Heart right ventricle (tissue), 16 donors: ENCODE measurements at regions not wholly inside any gene's neighbourhood (a gene's known extent, or its start where the extent isn't known, plus 50 kb on each side); places are given as distances from the start of the nearest gene placed in this dataset.

Experiments used
- ATAC-seq, 8 donors: fragments of 200-7000 bp; cut with Tn5 transposase; one replicate each; pipeline ENCODE4 v1.9.1; 2020; ENCODE audit warnings: mild to moderate bottlenecking in 8 of 8, moderate library complexity in 8 of 8, moderate number of reproducible peaks in 1 of 8
- DNase-seq, 2 donors: peaks; one replicate each; pipeline ENCODE4 v3.0.0-alpha.2; 2020
- H3K27ac ChIP-seq, 10 donors: fragments of 200-600 bp; sonication (generic) in 2 of 10; one replicate each; pipeline versions ENCODE4 v1.5.0 to v1.8.0; 2020 to 2022; ENCODE audit warnings: mild to moderate bottlenecking in 3 of 10
- H3K27me3 ChIP-seq, 7 donors: fragments of 200-600 bp; one replicate each; pipeline ENCODE4 v1.8.0; 2021 to 2022; ENCODE audit warnings: mild to moderate bottlenecking in 2 of 7
- H3K36me3 ChIP-seq, 9 donors: fragments of 200-600 bp; sonication (generic) in 1 of 9; one replicate each; pipeline versions ENCODE4 v1.5.0 to v1.8.0; 2020 to 2022; ENCODE audit warnings: mild to moderate bottlenecking in 2 of 9
- H3K4me1 ChIP-seq, 9 donors: fragments of 200-600 bp; sonication (generic) in 1 of 9; one replicate each; pipeline versions ENCODE4 v1.5.0 to v1.8.0; 2020 to 2022; ENCODE audit warnings: mild to moderate bottlenecking in 4 of 9
- H3K4me3 ChIP-seq, 10 donors: fragments of 200-600 bp; sonication (generic) in 2 of 10; one replicate each; pipeline versions ENCODE4 v1.5.0 to v1.8.0; 2020 to 2022; ENCODE audit warnings: mild to moderate bottlenecking in 7 of 10, moderate library complexity in 2 of 10
- H3K9me3 ChIP-seq, 11 donors: fragments of 200-600 bp in 10 of 11; sonication (generic) in 2 of 11; one replicate each; pipeline versions ENCODE4 v1.5.0 to v1.8.0; 2013 to 2022; ENCODE audit warnings: mild to moderate bottlenecking in 2 of 11, control low read depth in 1 of 11, moderate library complexity in 1 of 11
- CTCF ChIP-seq, 9 donors: fragments of 200-600 bp; sonication (generic) in 2 of 9; IDR thresholded peaks; one replicate each; pipeline versions ENCODE4 v1.5.0 to v1.8.0; 2021 to 2022; ENCODE audit warnings: antibody characterized with exemption in 9 of 9, mild to moderate bottlenecking in 5 of 9, moderate library complexity in 1 of 9
- WGBS, 2 donors: extraction: QIAGEN DNeasy Blood & Tissue Kit; methylation state at CpG; one replicate each; pipeline ENCODE4 v1.1.7; 2013; ENCODE audit warnings: inconsistent platforms in 1 of 2; 5-methylcytosine and 5-hydroxymethylcytosine counted together
- intact Hi-C, 10 donors: fragments of 100-400 bp; cut with DNase I; formaldehyde crosslinking; loops; one replicate each; pipeline versions ENCODE4 v1.11.1 to v1.14.2; 2022
- donor health status: Arrhythmogenic right ventricular cardiomyopathy.
- donor health status: ischemic (EF 13 %, LVEDD 7.1; RV severe dilation, severe dysfunction).
- donor health status: healthy with polysubstance abuse.
- donor health status: DM: no; HTN: yes; CAD: no.
- donor health status: DM: no; HTN: no; CAD: no.
- donor health status: ischemic (EF 25% LVEDD 6.9; RV normal size, moderate dysfunction).
- donor health status: ischemic (EF 25% LVEDD 5.7; RV mildly dilated, moderate dysfunction).
- donor health status: healthy.
- donor health status: DM: yes; HTN: yes; CAD: no.
- donor health status: Ischemic cardiomyopathy.
- donor health status: ischemic (EF 35%, LVEDD 5.7; RV mildly dilated, moderate dysfunction).
- donor health status: nonischemic (EF 11% LVEDD 7.7; RV severe dilation, severe dysfunction).
- donor health status: DM: yes; HTN: yes; CAD: no.
- donor health status: PGD.
- donor health status: ischemic (EF 29% LVEDD 5.4; RV normal size, mild dysfunction).
- donor health status: nonischemic (EF 23%, LVEDD 6.1; RV moderate dilation, normal function).

GRCh38 chr12:116384691-116385485 is 107.4 kb upstream of the MED13L start:
- no peak overlapping the region for H3K4me3 ChIP-seq
- intact Hi-C loops, result no loop called here
- no peak for TF ChIP-seq CTCF (IDR thresholded peaks at IDR 0.05)
- peaks cover 0 to 41% (median 11%) of the 10 kb centered on the region in 7 donors for H3K27me3 ChIP-seq
- WGBS, 2 donors, result 73 to 75% methylated on average over 7 of the region's 7 CpGs
- DNase-seq (no peak), ATAC-seq (no peak)
- H3K4me1 ChIP-seq, result peaks cover 3 to 53% (median 14%) of the 10 kb centered on the region in 9 donors
- H3K36me3 ChIP-seq, result no peaks in the 10 kb centered on the region
- peak overlapping the region in 1 of 10 donors; percentile 38 for H3K27ac ChIP-seq
- H3K9me3 ChIP-seq, result no peaks in the 10 kb centered on the region

DNA sequence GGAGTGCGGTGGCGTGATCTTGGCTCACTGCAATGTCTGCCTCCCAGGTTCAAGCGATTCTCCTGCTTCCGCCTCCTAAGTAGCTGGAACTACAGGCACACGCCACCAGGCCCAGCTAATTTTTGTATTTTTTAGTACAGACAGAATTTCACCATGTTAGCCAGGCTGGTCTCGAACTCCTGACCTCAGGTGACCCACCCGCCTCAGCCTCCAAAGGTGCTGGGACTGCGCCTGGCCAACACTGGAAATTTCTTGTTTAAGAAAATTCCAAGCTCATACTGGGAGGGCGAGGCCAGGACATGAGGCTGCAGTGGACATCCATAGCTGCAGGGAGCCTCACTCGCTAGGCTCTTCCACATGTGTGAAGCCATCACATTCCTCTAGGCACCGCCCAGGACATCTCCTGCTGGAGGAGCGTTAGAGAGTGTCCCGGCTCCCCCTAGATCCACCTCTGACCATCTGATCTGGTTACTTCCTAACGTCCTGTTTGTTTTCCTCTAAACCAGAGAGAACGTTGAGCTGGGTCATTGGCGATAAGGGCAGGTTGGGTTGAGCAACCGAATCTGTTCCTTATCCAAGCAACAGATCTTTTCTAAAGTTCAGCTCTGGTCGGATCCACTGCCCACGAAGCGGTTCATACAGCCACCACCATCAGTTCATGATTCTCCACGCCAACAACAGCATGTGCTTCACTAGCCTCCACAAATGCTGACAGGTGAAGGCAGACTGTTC is 108.2 kb upstream of the MED13L start:
- Histone ChIP-seq H3K27me3 (peaks cover 0 to 37% (median 7%) of the 10 kb centered on the region in 7 donors), H3K27ac (peak overlapping the region in 1 of 10 donors; percentile 38), H3K9me3 (peaks cover 0 to 3% (median 0%) of the 10 kb centered on the region in 11 donors), H3K36me3 (no peaks in the 10 kb centered on the region), H3K4me3 (no peak overlapping the region), H3K4me1 (peaks cover 3 to 53% (median 15%) of the 10 kb centered on the region in 9 donors)
- intact Hi-C loops, result no loop called here
- ATAC-seq (no peak), DNase-seq (no peak)
- WGBS, 2 donors, result 79 to 82% methylated on average over 21 of the region's 21 CpGs
- TF ChIP-seq CTCF (IDR thresholded peaks at IDR 0.05), result no peak

DNA sequence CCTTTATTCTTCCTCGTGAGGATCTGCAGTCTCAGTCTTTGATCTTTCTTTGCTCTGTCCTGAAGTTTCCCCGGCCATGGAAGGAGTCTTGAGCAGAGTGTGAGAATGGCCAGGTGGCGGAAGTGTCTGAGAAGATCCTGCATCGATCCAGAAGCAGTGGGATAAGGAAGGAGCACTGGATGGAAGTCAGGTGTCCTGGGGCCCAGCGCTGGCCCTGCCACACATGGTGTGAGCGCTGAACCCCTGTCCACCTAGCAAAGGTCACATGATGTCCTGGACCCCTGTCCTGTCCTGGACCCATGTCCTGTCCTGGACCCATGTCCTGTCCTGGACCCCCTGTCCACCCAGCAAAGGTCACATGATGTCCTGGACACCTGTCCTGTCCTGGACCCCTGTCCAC is 111.8 kb upstream of the MED13L start:
- no peak for ATAC-seq
- peaks cover 0 to 7% (median 0%) of the 10 kb centered on the region in 7 donors for H3K27me3 ChIP-seq
- WGBS, 2 donors, result 85 to 93% methylated on average over 6 of the region's 6 CpGs
- intact Hi-C loops, result no loop called here
- no peak overlapping the region for H3K4me3 ChIP-seq
- H3K27ac ChIP-seq, result peak overlapping the region in 1 of 10 donors; percentile 72
- DNase-seq, result no peak
- TF ChIP-seq CTCF (IDR thresholded peaks at IDR 0.05), result no peak
- H3K36me3 ChIP-seq, result no peaks in the 10 kb centered on the region
- H3K4me1 ChIP-seq, result peaks cover 0 to 29% (median 0%) of the 10 kb centered on the region in 9 donors
- H3K9me3 ChIP-seq, result peaks cover 0 to 12% (median 0%) of the 10 kb centered on the region in 11 donors

- H3K9me3 ChIP-seq, result peaks cover 0 to 12% (median 0%) of the 10 kb centered on the region in 11 donors
- no peak overlapping the region for H3K4me3 ChIP-seq
- peaks cover 0 to under 1% (median 0%) of the 10 kb centered on the region in 7 donors for H3K27me3 ChIP-seq
- intact Hi-C loops, result no loop called here
- no peaks in the 10 kb centered on the region for H3K36me3 ChIP-seq
- no peak for DNase-seq
- no peak for TF ChIP-seq CTCF (IDR thresholded peaks at IDR 0.05)
- H3K27ac ChIP-seq, result peak overlapping the region in 1 of 10 donors; percentile 72
- H3K4me1 ChIP-seq, result peaks cover 0 to 22% (median 0%) of the 10 kb centered on the region in 9 donors
- ATAC-seq, result peak in 5 of 8 donors; percentile 46 to 73 (median 56)
- 43 to 61% methylated on average over 5 of the region's 5 CpGs for WGBS, 2 donors
Observed at GRCh38 chr12:116389990-116390389, 112.5 kb upstream of the MED13L start.
